Calu3 (cell line): ENCODE measurements at regions not wholly inside any gene's neighbourhood (a gene's known extent, or its start where the extent isn't known, plus 50 kb on each side); places are given as distances from the start of the nearest gene placed in this dataset.

Source experiments
- BruUV-seq: library from RNA; stranded (reverse); fragments of 400-500 nt; replicated peaks from 2 replicates; lab custom pipeline; 2021; lab: Mats Ljungman, UMichigan
- CTCF ChIA-PET: fragments of 300-600 bp; sonication (Branson Sonifier 250); formaldehyde crosslinking; loops from one replicate; lab custom pipeline; 2022; ENCODE audit warnings: antibody characterized with exemption; lab: Charles Lee
- DNase-seq: peaks from one replicate; pipeline ENCODE4 v3.0.0; 2022
- H3K27ac Mint-ChIP-seq: one replicate; pipeline ENCODE4 v1.8.0; 2022; ENCODE audit warnings: mixed read lengths; ENCODE audit not compliant: unreplicated experiment
- H3K27me3 Mint-ChIP-seq: one replicate; pipeline ENCODE4 v1.8.0; 2022; ENCODE audit warnings: mixed read lengths; ENCODE audit not compliant: unreplicated experiment
- H3K36me3 Mint-ChIP-seq: one replicate; pipeline ENCODE4 v1.8.0; 2022; ENCODE audit warnings: mild to moderate bottlenecking, moderate library complexity, mixed read lengths; ENCODE audit not compliant: insufficient read depth, unreplicated experiment
- H3K4me1 Mint-ChIP-seq: one replicate; pipeline ENCODE4 v1.8.0; 2022; ENCODE audit warnings: mild to moderate bottlenecking, low read depth, mixed read lengths; ENCODE audit not compliant: unreplicated experiment
- H3K4me3 Mint-ChIP-seq: one replicate; pipeline ENCODE4 v1.8.0; 2022; ENCODE audit warnings: mild to moderate bottlenecking, low read depth, moderate library complexity, mixed read lengths; ENCODE audit not compliant: unreplicated experiment
- H3K9me3 Mint-ChIP-seq: one replicate; pipeline ENCODE4 v1.8.0; 2022; ENCODE audit warnings: low read depth, mixed read lengths; ENCODE audit not compliant: unreplicated experiment
- CTCF ChIP-seq: fragments of 200-600 bp; IDR thresholded peaks from one replicate; pipeline ENCODE4 v1.8.0; 2022; ENCODE audit warnings: antibody characterized with exemption; ENCODE audit not compliant: unreplicated experiment
- intact Hi-C: fragments of 100-400 bp; cut with micrococcal nuclease; formaldehyde crosslinking; loops from one replicate; pipeline ENCODE4 v1.10.0; 2022; ENCODE audit not compliant: unreplicated experiment

GRCh38 chrX:140913802-140914501, 88.4 kb upstream of the SPANXB1 start:
- intact Hi-C loops: no loop called here
- no TSS peak for BruUV-seq
- no peak for DNase-seq
- no peak overlapping the region for H3K4me3 Mint-ChIP-seq
- no peaks in the 10 kb centered on the region for H3K4me1 Mint-ChIP-seq
- H3K36me3 Mint-ChIP-seq: no peaks in the 10 kb centered on the region
- TF ChIP-seq CTCF: no peak
- H3K9me3 Mint-ChIP-seq: peaks cover 6% of the 10 kb centered on the region
- CTCF ChIA-PET: no interaction called here
- no peaks in the 10 kb centered on the region for H3K27me3 Mint-ChIP-seq
- H3K27ac Mint-ChIP-seq: no peak overlapping the region

GRCh38 chrX:140916872-140917271, 85.5 kb upstream of the SPANXB1 start:
- DNase-seq: no peak
- H3K4me3 Mint-ChIP-seq: no peak overlapping the region
- H3K27ac Mint-ChIP-seq: no peak overlapping the region
- intact Hi-C loops: no loop called here
- no TSS peak for BruUV-seq
- no peak for TF ChIP-seq CTCF
- no peaks in the 10 kb centered on the region for H3K4me1 Mint-ChIP-seq
- H3K9me3 Mint-ChIP-seq: peaks cover 9% of the 10 kb centered on the region
- H3K36me3 Mint-ChIP-seq: no peaks in the 10 kb centered on the region
- no peaks in the 10 kb centered on the region for H3K27me3 Mint-ChIP-seq
- CTCF ChIA-PET: no interaction called here

GRCh38 chrX:140917354-140918115, 84.9 kb upstream of the SPANXB1 start:
- no peak overlapping the region for H3K27ac Mint-ChIP-seq
- intact Hi-C loops: loop anchor here (1.0 kb wide), 1 partner anchor 361 kb away; no protein-coding TSS in a partner anchor

More at GRCh38 chrX:140917354-140918115, 84.9 kb upstream of the SPANXB1 start:
- no peak for TF ChIP-seq CTCF
- CTCF ChIA-PET: interaction anchor here (1.0 kb wide), 1 partner anchor 361 kb away, joined by 10 read pairs; no protein-coding TSS in a partner anchor
- no TSS peak for BruUV-seq
- H3K9me3 Mint-ChIP-seq: peaks cover 9% of the 10 kb centered on the region
- no peaks in the 10 kb centered on the region for H3K27me3 Mint-ChIP-seq
- H3K36me3 Mint-ChIP-seq: no peaks in the 10 kb centered on the region
- no peaks in the 10 kb centered on the region for H3K4me1 Mint-ChIP-seq
- no peak overlapping the region for H3K4me3 Mint-ChIP-seq
- no peak for DNase-seq
